ENCODE measurements at regions not wholly inside any gene's neighbourhood (a gene's known extent, or its start where the extent isn't known, plus 50 kb on each side); places are given as distances from the start of the nearest gene placed in this dataset.

- peaks cover 0 to 2% of the 10 kb centered on the region in 2 donors for H3K4me1 ChIP-seq (ENCODE audit: control insufficient read depth in 2 of 2, insufficient read depth in 2 of 2, low read length in 1 of 2)
- H3K27ac ChIP-seq (ENCODE audit: low read depth in 2 of 2, low read length in 1 of 2), result peak overlapping the region; percentile 76 to 86
- peak overlapping the region in 1 of 2 donors; percentile 55 for H3K4me3 ChIP-seq (ENCODE audit: low read depth in 1 of 2, low read length in 2 of 2)
- no peaks in the 10 kb centered on the region for H3K9me3 ChIP-seq (ENCODE audit: control insufficient read depth in 2 of 2, insufficient read depth in 1 of 2, low read depth in 1 of 2, low read length in 1 of 2)
- WGBS, 2 donors, result 1 to 28% methylated on average over 18 of the region's 18 CpGs
- no peaks in the 10 kb centered on the region for H3K27me3 ChIP-seq (ENCODE audit: control insufficient read depth in 1 of 2, insufficient read depth in 2 of 2, low read length in 2 of 2)
- H3K36me3 ChIP-seq (ENCODE audit: control insufficient read depth in 2 of 2, insufficient read depth in 2 of 2, low read length in 1 of 2), result no peaks in the 10 kb centered on the region
These were observed 569.3 kb upstream of the DIPK2B start for GRCh38 chrX:45769761-45770582.

GRCh38 chrX:45768666-45769236, 568.1 kb upstream of the DIPK2B start:
- Histone ChIP-seq H3K9me3 (ENCODE audit: control insufficient read depth in 2 of 2, insufficient read depth in 1 of 2, low read depth in 1 of 2, low read length in 1 of 2) (no peaks in the 10 kb centered on the region), H3K4me3 (ENCODE audit: low read depth in 1 of 2, low read length in 2 of 2) (peak overlapping the region in 1 of 2 donors; percentile 55), H3K27me3 (ENCODE audit: control insufficient read depth in 1 of 2, insufficient read depth in 2 of 2, low read length in 2 of 2) (no peaks in the 10 kb centered on the region), H3K4me1 (ENCODE audit: control insufficient read depth in 2 of 2, insufficient read depth in 2 of 2, low read length in 1 of 2) (peaks cover 0 to 2% of the 10 kb centered on the region in 2 donors), H3K27ac (ENCODE audit: low read depth in 2 of 2, low read length in 1 of 2) (no peak overlapping the region), H3K36me3 (ENCODE audit: control insufficient read depth in 2 of 2, insufficient read depth in 2 of 2, low read length in 1 of 2) (no peaks in the 10 kb centered on the region)
- 11 to 43% methylated on average over 6 of the region's 6 CpGs for WGBS, 2 donors

- no peaks in the 10 kb centered on the region for H3K4me1 ChIP-seq (ENCODE audit: control insufficient read depth in 2 of 2, insufficient read depth in 2 of 2, low read length in 1 of 2)
- H3K4me3 ChIP-seq (ENCODE audit: low read depth in 1 of 2, low read length in 2 of 2), result peak overlapping the region in 1 of 2 donors; percentile 41
- H3K27me3 ChIP-seq (ENCODE audit: control insufficient read depth in 1 of 2, insufficient read depth in 2 of 2, low read length in 2 of 2), result no peaks in the 10 kb centered on the region
- peak overlapping the region in 1 of 2 donors; percentile 31 for H3K27ac ChIP-seq (ENCODE audit: low read depth in 2 of 2, low read length in 1 of 2)
- no peaks in the 10 kb centered on the region for H3K9me3 ChIP-seq (ENCODE audit: control insufficient read depth in 2 of 2, insufficient read depth in 1 of 2, low read depth in 1 of 2, low read length in 1 of 2)
- 9 to 37% methylated on average over 3 of the region's 3 CpGs for WGBS, 2 donors
- H3K36me3 ChIP-seq (ENCODE audit: control insufficient read depth in 2 of 2, insufficient read depth in 2 of 2, low read length in 1 of 2), result no peaks in the 10 kb centered on the region
These were observed 566.4 kb upstream of the DIPK2B start for GRCh38 chrX:45766981-45767501.

- Histone ChIP-seq H3K36me3 (ENCODE audit: control insufficient read depth in 2 of 2, insufficient read depth in 2 of 2, low read length in 1 of 2) (no peaks in the 10 kb centered on the region), H3K4me3 (ENCODE audit: low read depth in 1 of 2, low read length in 2 of 2) (no peak overlapping the region), H3K27ac (ENCODE audit: low read depth in 2 of 2, low read length in 1 of 2) (no peak overlapping the region), H3K9me3 (ENCODE audit: control insufficient read depth in 2 of 2, insufficient read depth in 1 of 2, low read depth in 1 of 2, low read length in 1 of 2) (no peaks in the 10 kb centered on the region), H3K4me1 (ENCODE audit: control insufficient read depth in 2 of 2, insufficient read depth in 2 of 2, low read length in 1 of 2) (no peaks in the 10 kb centered on the region), H3K27me3 (ENCODE audit: control insufficient read depth in 1 of 2, insufficient read depth in 2 of 2, low read length in 2 of 2) (no peaks in the 10 kb centered on the region)
- 68 to 70% methylated on average over 4 of the region's 4 CpGs for WGBS, 2 donors
These were observed 565.1 kb upstream of the DIPK2B start for GRCh38 chrX:45765767-45766166.

- Histone ChIP-seq H3K9me3 (ENCODE audit: control insufficient read depth in 2 of 2, insufficient read depth in 1 of 2, low read depth in 1 of 2, low read length in 1 of 2) (no peaks in the 10 kb centered on the region), H3K4me3 (ENCODE audit: low read depth in 1 of 2, low read length in 2 of 2) (no peak overlapping the region), H3K4me1 (ENCODE audit: control insufficient read depth in 2 of 2, insufficient read depth in 2 of 2, low read length in 1 of 2) (no peaks in the 10 kb centered on the region), H3K27ac (ENCODE audit: low read depth in 2 of 2, low read length in 1 of 2) (no peak overlapping the region), H3K36me3 (ENCODE audit: control insufficient read depth in 2 of 2, insufficient read depth in 2 of 2, low read length in 1 of 2) (no peaks in the 10 kb centered on the region), H3K27me3 (ENCODE audit: control insufficient read depth in 1 of 2, insufficient read depth in 2 of 2, low read length in 2 of 2) (no peaks in the 10 kb centered on the region)
- WGBS, 2 donors, result 3 to 14% methylated on average over 1 of the region's 1 CpG
These were observed 564.6 kb upstream of the DIPK2B start for GRCh38 chrX:45765281-45765680.

GRCh38 chrX:45762699-45763647, 562.3 kb upstream of the DIPK2B start:
- no peak overlapping the region for H3K4me3 ChIP-seq (ENCODE audit: low read depth in 1 of 2, low read length in 2 of 2)
- 58 to 63% methylated on average over 6 of the region's 6 CpGs for WGBS, 2 donors
- no peaks in the 10 kb centered on the region for H3K4me1 ChIP-seq (ENCODE audit: control insufficient read depth in 2 of 2, insufficient read depth in 2 of 2, low read length in 1 of 2)
- H3K36me3 ChIP-seq (ENCODE audit: control insufficient read depth in 2 of 2, insufficient read depth in 2 of 2, low read length in 1 of 2), result no peaks in the 10 kb centered on the region
- H3K27ac ChIP-seq (ENCODE audit: low read depth in 2 of 2, low read length in 1 of 2), result no peak overlapping the region
- H3K27me3 ChIP-seq (ENCODE audit: control insufficient read depth in 1 of 2, insufficient read depth in 2 of 2, low read length in 2 of 2), result no peaks in the 10 kb centered on the region
- no peaks in the 10 kb centered on the region for H3K9me3 ChIP-seq (ENCODE audit: control insufficient read depth in 2 of 2, insufficient read depth in 1 of 2, low read depth in 1 of 2, low read length in 1 of 2)

GRCh38 chrX:45761920-45762319, 561.2 kb upstream of the DIPK2B start:
- Histone ChIP-seq H3K36me3 (ENCODE audit: control insufficient read depth in 2 of 2, insufficient read depth in 2 of 2, low read length in 1 of 2) (no peaks in the 10 kb centered on the region), H3K27me3 (ENCODE audit: control insufficient read depth in 1 of 2, insufficient read depth in 2 of 2, low read length in 2 of 2) (no peaks in the 10 kb centered on the region), H3K4me1 (ENCODE audit: control insufficient read depth in 2 of 2, insufficient read depth in 2 of 2, low read length in 1 of 2) (no peaks in the 10 kb centered on the region), H3K4me3 (ENCODE audit: low read depth in 1 of 2, low read length in 2 of 2) (no peak overlapping the region), H3K27ac (ENCODE audit: low read depth in 2 of 2, low read length in 1 of 2) (no peak overlapping the region), H3K9me3 (ENCODE audit: control insufficient read depth in 2 of 2, insufficient read depth in 1 of 2, low read depth in 1 of 2, low read length in 1 of 2) (no peaks in the 10 kb centered on the region)
- 42 to 51% methylated on average over 4 of the region's 4 CpGs for WGBS, 2 donors

- no peaks in the 10 kb centered on the region for H3K4me1 ChIP-seq (ENCODE audit: control insufficient read depth in 2 of 2, insufficient read depth in 2 of 2, low read length in 1 of 2)
- WGBS, 2 donors, result 70 to 87% methylated on average over 10 of the region's 10 CpGs
- H3K27me3 ChIP-seq (ENCODE audit: control insufficient read depth in 1 of 2, insufficient read depth in 2 of 2, low read length in 2 of 2), result no peaks in the 10 kb centered on the region
- no peak overlapping the region for H3K27ac ChIP-seq (ENCODE audit: low read depth in 2 of 2, low read length in 1 of 2)
- no peaks in the 10 kb centered on the region for H3K36me3 ChIP-seq (ENCODE audit: control insufficient read depth in 2 of 2, insufficient read depth in 2 of 2, low read length in 1 of 2)
- no peak overlapping the region for H3K4me3 ChIP-seq (ENCODE audit: low read depth in 1 of 2, low read length in 2 of 2)
- no peaks in the 10 kb centered on the region for H3K9me3 ChIP-seq (ENCODE audit: control insufficient read depth in 2 of 2, insufficient read depth in 1 of 2, low read depth in 1 of 2, low read length in 1 of 2)
These were observed 559.6 kb upstream of the DIPK2B start for GRCh38 chrX:45760187-45760742.

Data from esophagus (tissue), 2 donors.